ENCODE measurements at regions not wholly inside any gene's neighbourhood (a gene's known extent, or its start where the extent isn't known, plus 50 kb on each side); places are given as distances from the start of the nearest gene placed in this dataset.

GRCh38 chr2:41916177-41916576 is 131.6 kb upstream of the PKDCC start:
- no peak overlapping the region for H3K4me3 ChIP-seq (replicated peaks; ENCODE audit: insufficient read depth, low read length)

GRCh38 chr2:41917587-41917986 is 130.2 kb upstream of the PKDCC start:
- TF ChIP-seq GABPA (IDR thresholded peaks at IDR 0.05; ENCODE audit: low read depth) (no peak), REST (IDR thresholded peaks at IDR 0.05; ENCODE audit: insufficient replicate concordance, low read depth) (no peak), CTCF (IDR thresholded peaks at IDR 0.05; ENCODE audit: insufficient read depth, low read length) (no peak), POLR2AphosphoS5 (IDR thresholded peaks at IDR 0.05; ENCODE audit: low read depth) (no peak), SPI1 (IDR thresholded peaks at IDR 0.05; ENCODE audit: borderline replicate concordance, low read depth) (no peak)
- no peak overlapping the region for H3K4me3 ChIP-seq (replicated peaks; ENCODE audit: insufficient read depth, low read length)
- H3K27ac ChIP-seq (replicated peaks): no peak overlapping the region
- DNase-seq (ENCODE audit: low read depth in 1 of 2, low spot score in 1 of 2): no peak
- H3K27me3 ChIP-seq (ENCODE audit: insufficient read depth, poor library complexity, severe bottlenecking): peaks cover 2% of the 10 kb centered on the region

More at GRCh38 chr2:41916177-41916576, 131.6 kb upstream of the PKDCC start:
- Histone ChIP-seq H3K27ac (replicated peaks) (no peak overlapping the region), H3K27me3 (ENCODE audit: insufficient read depth, poor library complexity, severe bottlenecking) (peaks cover 2% of the 10 kb centered on the region)
- DNase-seq (ENCODE audit: low read depth in 1 of 2, low spot score in 1 of 2): no peak
- TF ChIP-seq REST (IDR thresholded peaks at IDR 0.05; ENCODE audit: insufficient replicate concordance, low read depth) (no peak), CTCF (IDR thresholded peaks at IDR 0.05; ENCODE audit: insufficient read depth, low read length) (no peak), SPI1 (IDR thresholded peaks at IDR 0.05; ENCODE audit: borderline replicate concordance, low read depth) (no peak), GABPA (IDR thresholded peaks at IDR 0.05; ENCODE audit: low read depth) (no peak), POLR2AphosphoS5 (IDR thresholded peaks at IDR 0.05; ENCODE audit: low read depth) (no peak)

GRCh38 chr2:41919135-41919534 is 128.7 kb upstream of the PKDCC start:
- no peak overlapping the region for H3K27ac ChIP-seq (replicated peaks)
- TF ChIP-seq POLR2AphosphoS5 (IDR thresholded peaks at IDR 0.05; ENCODE audit: low read depth): no peak
- TF ChIP-seq CTCF (IDR thresholded peaks at IDR 0.05; ENCODE audit: insufficient read depth, low read length): no peak
- no peak for TF ChIP-seq GABPA (IDR thresholded peaks at IDR 0.05; ENCODE audit: low read depth)
- no peak for TF ChIP-seq SPI1 (IDR thresholded peaks at IDR 0.05; ENCODE audit: borderline replicate concordance, low read depth)
- TF ChIP-seq REST (IDR thresholded peaks at IDR 0.05; ENCODE audit: insufficient replicate concordance, low read depth): no peak
- no peak for DNase-seq (ENCODE audit: low read depth in 1 of 2, low spot score in 1 of 2)
- peaks cover 2% of the 10 kb centered on the region for H3K27me3 ChIP-seq (ENCODE audit: insufficient read depth, poor library complexity, severe bottlenecking)
- H3K4me3 ChIP-seq (replicated peaks; ENCODE audit: insufficient read depth, low read length): no peak overlapping the region

Data from HL-60 (cell line).